Gastroesophageal sphincter (tissue), 4 donors: ENCODE measurements at regions not wholly inside any gene's neighbourhood (a gene's known extent, or its start where the extent isn't known, plus 50 kb on each side); places are given as distances from the start of the nearest gene placed in this dataset.

ENCODE experiments used
- ATAC-seq: fragments of 150-250 bp; one replicate; pipeline ENCODE4 v1.9.1; 2016; ENCODE audit warnings: mild to moderate bottlenecking, moderate library complexity
- H3K27ac ChIP-seq, 4 donors: fragments of 200-600 bp; sonication (generic) in 3 of 4; 1 replicate in 3 of 4; 2 replicates in 1 of 4; pipeline ENCODE4 v1.5.1; 2016 to 2019
- H3K27me3 ChIP-seq: fragments of 200-600 bp; sonication (generic); one replicate; pipeline ENCODE4 v1.5.1; 2019
- H3K36me3 ChIP-seq, 2 donors: fragments of 200-600 bp; sonication (generic); one replicate each; pipeline ENCODE4 v1.5.1; 2019; ENCODE audit warnings: control low read depth in 1 of 2
- H3K4me1 ChIP-seq, 3 donors: fragments of 200-600 bp; sonication (generic); 1 replicate in 2 of 3; 2 replicates in 1 of 3; pipeline ENCODE4 v1.5.1; 2016 to 2019; ENCODE audit warnings: control low read depth in 2 of 3
- H3K4me3 ChIP-seq, 2 donors: fragments of 200-600 bp; sonication (generic); one replicate each; pipeline ENCODE4 v1.5.1; 2019; ENCODE audit warnings: mild to moderate bottlenecking in 1 of 2, moderate library complexity in 1 of 2
- H3K9me3 ChIP-seq, 3 donors: fragments of 200-600 bp; sonication (generic); one replicate each; pipeline ENCODE4 v1.5.1; 2017 to 2019; ENCODE audit warnings: control low read depth in 2 of 3
- CTCF ChIP-seq, 4 experiments: fragments of 200-600 bp in 2 of 4; fragments of 450-650 bp in 2 of 4; sonication (generic) in 1 of 4; IDR thresholded peaks; one replicate each; pipeline ENCODE4 v1.5.1; 2017 to 2019; ENCODE audit warnings: antibody characterized with exemption in 4 of 4, mild to moderate bottlenecking in 2 of 4, moderate library complexity in 2 of 4
- EP300 ChIP-seq: sonication (generic); formaldehyde crosslinking; IDR thresholded peaks from one replicate; pipeline ENCODE4 v1.6.1; 2017; ENCODE audit warnings: antibody characterized with exemption, mild to moderate bottlenecking
- POLR2A ChIP-seq, 2 donors: fragments of 450-650 bp; IDR thresholded peaks; one replicate each; pipeline ENCODE4 v1.6.1; 2017; ENCODE audit warnings: antibody characterized with exemption in 2 of 2, mild to moderate bottlenecking in 2 of 2, moderate library complexity in 1 of 2
- POLR2AphosphoS5 ChIP-seq: sonication (generic); formaldehyde crosslinking; IDR thresholded peaks from one replicate; pipeline ENCODE4 v1.6.1; 2017; ENCODE audit warnings: antibody characterized with exemption
- WGBS, 2 donors: methylation state at CpG; one replicate each; pipeline ENCODE4 v1.1.5; 2018; ENCODE audit warnings: low coverage in 1 of 2; 5-methylcytosine and 5-hydroxymethylcytosine counted together

DNA sequence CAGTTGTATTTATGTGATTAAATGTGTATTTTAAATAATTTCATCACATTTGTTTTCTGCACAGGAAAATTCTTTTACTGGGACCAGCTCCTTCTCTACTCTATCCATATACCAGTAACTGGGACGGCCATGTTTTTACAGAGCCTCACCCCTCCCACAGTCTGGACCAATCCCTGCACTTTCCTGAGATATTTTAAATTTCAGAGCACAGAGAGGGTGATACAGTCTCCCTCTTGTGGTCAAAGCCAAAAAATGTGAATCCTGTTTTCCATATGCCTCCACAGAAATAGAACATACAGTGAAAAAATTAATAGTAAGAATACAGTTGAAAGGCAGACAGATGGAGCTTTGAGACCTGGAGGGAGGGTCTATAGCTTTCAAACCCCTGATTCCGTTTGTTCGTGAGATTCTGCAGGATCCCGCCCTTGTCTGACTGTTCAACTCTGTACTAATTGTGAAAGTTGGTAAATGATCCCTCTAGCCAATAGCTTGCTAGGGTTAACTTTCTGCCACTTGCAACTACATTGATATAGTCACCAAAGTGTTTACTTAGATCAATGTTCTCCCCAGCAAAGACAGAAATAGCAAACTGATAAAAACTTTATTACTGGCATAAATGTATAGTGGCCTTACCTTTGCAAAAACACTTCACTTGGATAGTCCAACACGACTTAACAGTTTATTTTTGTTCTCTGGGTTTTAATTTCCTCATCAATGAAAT lies 172.2 kb downstream of the PPARGC1A start:
- H3K4me1 ChIP-seq = no peaks in the 10 kb centered on the region
- 85 to 93% methylated on average over 5 of the region's 5 CpGs for WGBS, 2 donors
- no peaks in the 10 kb centered on the region for H3K9me3 ChIP-seq
- no peak overlapping the region for H3K27ac ChIP-seq
- ATAC-seq = no peak
- TF ChIP-seq POLR2A (IDR thresholded peaks at IDR 0.05) (no peak), CTCF (IDR thresholded peaks at IDR 0.05) (peak in 3 of 4 experiments; percentile 13 to 32 (median 22))
- no peaks in the 10 kb centered on the region for H3K36me3 ChIP-seq
- no peak overlapping the region for H3K4me3 ChIP-seq
- H3K27me3 ChIP-seq = no peaks in the 10 kb centered on the region

GRCh38 chr4:23710298-23710697 lies 179.5 kb downstream of the PPARGC1A start:
- H3K27ac ChIP-seq = no peak overlapping the region
- H3K4me1 ChIP-seq = no peaks in the 10 kb centered on the region
- H3K36me3 ChIP-seq = no peaks in the 10 kb centered on the region
- ATAC-seq = no peak
- 100% methylated on average over 1 of the region's 1 CpG for WGBS, 2 donors
- H3K4me3 ChIP-seq = no peak overlapping the region
- no peaks in the 10 kb centered on the region for H3K9me3 ChIP-seq
- no peak for TF ChIP-seq POLR2AphosphoS5
- no peak for TF ChIP-seq POLR2A (IDR thresholded peaks at IDR 0.05)
- no peak for TF ChIP-seq EP300
- no peak for TF ChIP-seq CTCF (IDR thresholded peaks at IDR 0.05)
- no peaks in the 10 kb centered on the region for H3K27me3 ChIP-seq

GRCh38 chr4:23707652-23708026 lies 182.2 kb downstream of the PPARGC1A start:
- H3K27ac ChIP-seq = no peak overlapping the region
- TF ChIP-seq POLR2AphosphoS5 (no peak), POLR2A (IDR thresholded peaks at IDR 0.05) (no peak), CTCF (IDR thresholded peaks at IDR 0.05) (no peak), EP300 (no peak)
- H3K27me3 ChIP-seq = no peaks in the 10 kb centered on the region
- no peak overlapping the region for H3K4me3 ChIP-seq
- no peaks in the 10 kb centered on the region for H3K9me3 ChIP-seq
- ATAC-seq = no peak
- 77 to 100% methylated on average over 2 of the region's 2 CpGs for WGBS, 2 donors
- H3K4me1 ChIP-seq = no peaks in the 10 kb centered on the region
- H3K36me3 ChIP-seq = no peaks in the 10 kb centered on the region

DNA sequence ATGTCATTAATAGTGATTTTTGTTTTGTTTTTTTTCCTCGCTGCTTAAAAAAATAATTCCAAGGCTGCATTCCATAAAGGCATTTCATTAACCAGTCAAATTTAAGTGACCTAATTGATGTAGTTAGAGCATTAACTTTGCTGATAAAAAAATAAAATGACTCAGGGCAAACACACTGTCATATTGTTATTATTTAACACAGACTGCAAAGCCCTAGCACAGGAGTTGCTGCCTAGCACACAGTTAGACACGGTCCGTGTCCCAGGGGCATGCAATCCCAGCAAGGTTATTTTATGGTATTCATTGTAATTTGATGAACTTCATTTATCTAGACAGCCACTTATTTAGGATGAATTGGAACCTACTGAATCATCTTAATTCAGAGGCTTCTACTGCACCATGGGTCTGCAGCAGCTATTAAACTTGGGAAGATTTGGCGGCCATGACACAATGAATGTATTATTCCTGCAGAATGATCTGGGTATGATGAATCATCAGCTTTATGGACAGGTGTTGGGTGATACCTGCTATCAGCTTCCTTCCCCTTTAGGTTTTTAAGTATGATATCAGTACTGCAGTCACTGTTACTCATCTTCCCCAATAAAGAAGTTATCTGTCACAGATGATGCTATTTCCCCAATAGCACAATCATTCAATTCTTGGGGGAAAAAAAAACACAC lies 182.7 kb downstream of the PPARGC1A start:
- no peak for ATAC-seq

More for the DNA sequence above, 182.7 kb downstream of the PPARGC1A start:
- Histone ChIP-seq H3K27me3 (no peaks in the 10 kb centered on the region), H3K27ac (no peak overlapping the region), H3K4me3 (no peak overlapping the region), H3K4me1 (no peaks in the 10 kb centered on the region), H3K36me3 (no peaks in the 10 kb centered on the region), H3K9me3 (no peaks in the 10 kb centered on the region)
- 74 to 84% methylated on average over 4 of the region's 4 CpGs for WGBS, 2 donors
- TF ChIP-seq CTCF (IDR thresholded peaks at IDR 0.05) (no peak), POLR2AphosphoS5 (no peak), POLR2A (IDR thresholded peaks at IDR 0.05) (no peak), EP300 (no peak)
